ENCODE measurements at regions not wholly inside any gene's neighbourhood (a gene's known extent, or its start where the extent isn't known, plus 50 kb on each side); places are given as distances from the start of the nearest gene placed in this dataset.
A peak's percentile ranks its signal among the peaks of the same experiment; 100 is the strongest.

DNA sequence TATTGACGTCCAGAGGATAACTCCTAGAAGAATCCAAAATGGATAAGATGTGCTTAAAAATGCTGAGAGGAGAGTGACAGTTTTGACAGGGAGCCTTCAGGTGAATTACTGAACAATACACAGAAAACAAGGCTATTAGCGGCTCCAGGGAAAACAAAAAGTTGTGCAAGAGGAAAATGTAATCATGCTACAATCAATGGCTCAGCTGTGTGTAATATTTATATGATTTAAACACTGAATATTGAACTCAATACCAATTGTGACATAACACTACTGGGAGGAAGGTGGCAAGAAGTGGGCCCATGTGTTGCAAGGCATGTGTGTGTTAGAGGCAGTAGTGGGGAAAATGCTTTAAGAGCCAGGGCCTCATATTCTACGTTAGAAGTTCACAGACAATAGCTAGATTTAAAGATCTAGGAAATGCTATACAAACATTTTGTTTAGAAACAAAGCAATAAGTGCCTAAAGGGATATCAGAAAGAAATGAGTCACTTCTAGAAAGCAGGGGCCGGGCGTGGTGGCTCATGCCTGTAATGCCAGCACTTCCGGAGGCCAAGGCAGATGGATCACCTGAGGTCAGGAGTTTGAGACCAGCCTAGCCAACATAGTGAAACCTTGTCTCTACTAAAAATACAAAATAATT, 253.2 kb upstream of the IRX5 start:
- DNase-seq: no peak

DNA sequence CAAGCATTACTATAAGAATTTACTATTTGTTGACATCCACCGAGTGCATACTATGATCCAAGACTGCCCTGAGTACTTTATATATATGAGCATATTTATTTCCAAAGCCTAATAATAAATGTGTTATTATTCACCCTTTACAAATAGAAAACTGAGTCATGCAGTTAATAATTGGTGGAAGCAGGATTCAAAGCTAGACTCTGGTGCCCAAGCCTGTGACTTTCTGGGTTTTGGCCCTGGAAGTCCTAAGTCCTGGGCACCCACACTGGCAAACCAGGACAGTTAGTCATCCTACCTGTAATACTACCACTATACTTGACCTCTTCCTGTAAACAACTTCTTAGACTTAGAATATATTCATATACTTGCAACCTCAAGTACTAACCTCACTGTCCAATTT, 257.4 kb upstream of the IRX5 start:
- DNase-seq: no peak

DNA sequence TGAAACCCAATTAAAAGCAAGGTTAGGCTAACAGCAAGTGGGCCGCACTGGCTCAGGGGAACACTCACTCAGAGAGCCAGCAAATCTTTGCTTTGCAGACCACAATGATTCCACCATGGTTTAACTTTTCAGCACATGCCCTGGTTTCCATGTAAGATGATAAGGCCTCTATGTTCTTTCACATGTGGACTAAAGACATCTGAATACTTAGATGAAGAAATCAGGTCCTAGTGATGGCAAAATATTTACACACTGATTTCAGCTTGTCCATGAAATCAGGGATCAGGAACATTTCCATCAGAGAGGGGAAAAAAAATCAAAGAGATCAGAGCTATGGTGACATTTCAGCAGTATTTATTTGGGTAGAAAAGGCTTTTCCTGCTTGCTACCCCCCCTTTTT, 258.2 kb upstream of the IRX5 start:
- DNase-seq: no peak

DNA sequence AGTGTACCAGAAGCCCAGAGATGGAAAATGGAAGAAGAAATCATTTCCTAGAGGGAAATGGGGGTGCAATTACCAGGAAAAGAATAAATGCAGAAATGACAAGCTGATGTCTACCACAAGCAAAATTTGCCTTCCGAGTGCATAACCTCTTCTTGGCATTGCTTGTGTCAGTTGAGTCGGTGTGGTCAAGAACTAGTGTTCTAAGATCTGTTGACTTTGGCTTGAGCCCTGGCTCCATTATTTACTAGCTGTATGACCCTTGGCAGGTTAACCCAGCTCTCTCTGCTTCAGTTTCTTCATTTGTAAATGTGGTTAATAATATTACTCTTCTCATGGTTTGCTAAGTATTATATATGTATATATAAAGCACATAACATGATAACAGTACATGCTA, 273.0 kb upstream of the IRX5 start:
- no peak for DNase-seq

DNA sequence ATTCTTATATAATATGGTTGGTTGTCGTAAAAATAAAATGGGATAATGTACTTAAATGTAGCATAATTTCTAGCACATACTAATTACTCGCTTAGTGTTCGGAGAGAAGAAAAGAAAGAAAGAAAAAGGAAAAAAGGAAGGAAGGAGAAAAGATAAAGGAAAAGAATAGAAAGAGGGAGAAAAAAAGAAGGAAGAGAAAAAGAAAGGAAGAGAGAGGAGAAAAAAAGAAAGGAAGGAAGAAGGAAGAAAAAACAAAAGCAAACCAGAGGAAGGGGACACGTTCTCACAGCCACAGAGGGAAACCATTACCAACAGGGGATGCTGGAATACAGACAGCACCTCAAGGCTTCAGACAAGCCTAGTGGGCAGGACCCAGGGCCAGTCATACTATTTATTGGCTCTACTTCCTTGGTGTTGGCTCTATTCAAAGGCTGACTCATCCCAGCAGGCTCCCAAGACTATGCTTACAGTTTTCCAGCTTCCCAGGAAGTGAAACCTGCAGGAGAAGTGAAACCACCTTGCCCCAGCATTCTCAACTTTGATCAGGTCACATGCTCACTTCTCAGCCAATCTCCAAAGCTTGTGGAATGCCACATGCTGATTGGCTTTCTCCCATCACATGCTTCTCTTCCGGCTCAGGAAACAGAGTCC, 273.5 kb upstream of the IRX5 start:
- peak in 3 of 4 experiments; percentile 6 to 22 (median 20) for DNase-seq

DNA sequence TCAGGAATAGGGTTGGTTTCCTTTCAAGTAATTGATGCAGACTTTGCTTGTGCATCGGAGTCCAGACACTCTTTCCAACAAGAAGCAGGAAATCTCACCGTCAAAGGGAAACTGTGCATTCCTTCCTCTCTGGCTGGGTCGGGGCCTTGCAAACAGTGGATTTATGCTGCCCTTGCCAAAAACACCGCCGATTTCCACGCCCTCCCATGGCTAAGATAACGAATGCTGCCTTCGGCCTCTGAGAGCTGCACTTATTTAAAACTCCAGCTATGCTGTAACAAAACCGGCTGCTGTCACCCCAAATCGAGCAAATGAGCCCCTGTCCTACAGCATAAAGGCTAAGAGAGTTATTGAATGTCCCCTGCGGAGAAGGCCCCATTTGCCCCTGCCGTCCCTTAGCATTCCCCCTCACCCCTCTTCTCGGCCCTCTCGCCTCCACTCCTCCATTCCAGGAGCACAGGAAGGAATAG, 275.5 kb upstream of the IRX5 start:
- DNase-seq: peak in 2 of 4 experiments; percentile 4 to 8

DNA sequence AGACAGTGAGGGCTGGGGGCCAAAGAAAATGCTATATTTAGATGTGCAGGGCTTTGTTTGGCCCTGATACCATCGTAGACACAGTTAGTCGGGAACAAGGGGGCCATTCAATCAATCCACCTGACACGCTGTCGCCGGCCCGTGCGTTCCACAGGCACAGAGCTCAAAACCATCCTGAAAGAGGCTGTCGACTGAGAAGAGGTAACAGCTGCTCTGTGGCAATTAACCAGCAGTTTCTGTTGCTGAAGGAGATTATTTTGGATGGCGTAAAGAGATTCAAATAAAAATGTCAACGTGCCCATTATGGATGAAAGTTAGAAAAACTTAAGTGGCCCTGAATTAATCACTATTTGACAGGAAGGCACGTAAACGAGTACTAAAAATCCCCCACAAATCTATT, 276.2 kb upstream of the IRX5 start:
- no peak for DNase-seq

DNA sequence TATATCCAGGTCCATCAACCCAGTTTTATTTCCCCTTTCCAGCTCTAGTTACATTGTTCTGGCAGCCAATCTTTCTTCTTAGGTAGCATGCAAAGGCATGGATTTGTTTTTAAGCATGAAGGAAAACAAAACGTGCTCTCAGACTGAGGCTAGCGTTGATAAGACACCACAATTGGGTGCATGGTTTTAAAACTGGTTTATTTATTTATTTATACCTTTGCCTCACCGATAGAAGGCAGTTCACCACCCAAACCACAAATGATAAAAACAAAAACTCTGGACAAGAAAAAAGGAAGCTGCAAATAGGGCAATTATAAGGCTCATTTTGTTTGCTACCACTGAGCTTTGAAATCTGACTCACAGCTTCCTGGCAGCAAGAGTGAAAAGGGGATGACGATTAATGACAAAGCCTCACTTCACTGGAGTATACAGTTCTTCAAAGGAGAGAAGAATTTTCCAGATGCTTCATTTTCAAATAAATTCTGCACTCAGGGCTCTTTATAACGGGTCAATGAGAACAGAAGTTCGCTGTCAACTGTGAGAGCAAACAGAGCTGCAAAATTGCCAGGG, 278.4 kb upstream of the IRX5 start:
- no peak for DNase-seq

DNA sequence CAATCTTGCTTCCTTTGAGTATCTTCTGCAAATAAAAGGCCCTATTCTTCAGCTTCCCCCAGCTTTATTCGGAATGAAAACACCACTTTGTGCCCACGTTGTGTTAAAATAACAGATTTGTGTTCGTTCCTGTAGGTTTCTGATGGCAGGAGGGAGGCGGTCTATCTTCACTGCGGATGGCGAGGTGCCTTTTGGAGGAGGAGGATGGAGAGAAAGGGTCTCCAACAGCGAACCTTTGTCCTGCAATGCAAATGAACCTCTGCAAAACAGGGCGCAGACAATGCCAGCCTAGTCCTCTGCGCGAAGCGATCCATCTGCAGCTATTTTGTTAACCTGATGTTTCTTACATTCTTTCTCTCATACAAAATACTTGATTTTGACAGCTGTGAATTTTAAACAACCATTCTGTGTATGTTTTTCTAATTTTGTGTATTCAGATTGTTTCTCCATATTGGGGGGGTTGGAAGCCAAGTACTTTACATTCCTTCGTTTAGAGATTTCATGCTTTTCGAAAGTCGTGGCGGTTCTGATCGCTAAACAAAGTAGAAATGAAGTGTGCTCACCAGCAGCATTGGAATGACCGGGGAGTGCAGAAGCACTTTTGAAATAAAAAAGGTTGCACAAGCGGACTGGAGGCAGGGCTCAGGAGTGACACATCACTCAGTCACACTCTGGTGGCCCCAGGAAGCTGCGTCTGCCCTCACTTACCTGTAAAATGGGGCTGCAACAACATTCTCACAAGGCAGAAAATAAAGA, 279.0 kb upstream of the IRX5 start:
- DNase-seq: no peak

DNA sequence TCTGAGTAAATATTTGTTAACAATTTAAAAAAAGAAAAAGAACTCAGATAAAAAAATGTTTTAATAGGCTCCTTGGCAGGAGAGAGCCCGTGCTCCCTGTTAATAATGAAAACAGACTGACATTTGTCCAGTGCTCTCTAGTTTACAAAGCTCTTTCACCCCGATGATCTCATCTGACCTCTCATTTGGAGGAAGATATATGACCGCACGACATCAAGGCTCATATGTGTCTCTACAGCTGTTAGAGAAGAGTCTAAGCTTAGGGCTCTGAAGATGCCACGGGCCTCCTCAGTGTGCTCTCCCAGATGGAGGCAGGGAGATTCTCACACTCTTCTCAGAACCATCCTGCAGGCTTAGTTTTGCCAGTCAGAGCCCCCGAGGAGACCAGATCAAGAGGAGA, 280.8 kb upstream of the IRX5 start:
- DNase-seq: no peak

DNA sequence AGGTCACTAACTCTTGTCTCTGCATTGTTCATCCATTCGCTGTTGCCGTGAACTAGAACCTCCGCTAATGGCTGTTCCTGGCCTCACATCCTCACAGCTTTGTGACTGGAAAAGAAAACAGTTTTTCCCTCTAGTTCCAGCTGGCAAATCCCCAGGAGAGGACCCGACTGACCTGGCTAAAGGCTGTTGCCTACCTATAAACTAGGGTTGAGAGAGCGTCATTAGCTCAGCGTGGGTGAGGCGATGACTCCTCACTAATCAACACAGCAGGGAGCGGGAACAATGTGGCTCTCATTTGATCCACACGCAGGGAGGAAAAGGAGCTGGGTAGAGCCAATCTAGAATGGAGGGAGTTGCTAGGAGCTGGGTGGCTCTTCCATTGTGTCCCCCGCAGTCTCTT, 282.1 kb upstream of the IRX5 start:
- no peak for DNase-seq

DNA sequence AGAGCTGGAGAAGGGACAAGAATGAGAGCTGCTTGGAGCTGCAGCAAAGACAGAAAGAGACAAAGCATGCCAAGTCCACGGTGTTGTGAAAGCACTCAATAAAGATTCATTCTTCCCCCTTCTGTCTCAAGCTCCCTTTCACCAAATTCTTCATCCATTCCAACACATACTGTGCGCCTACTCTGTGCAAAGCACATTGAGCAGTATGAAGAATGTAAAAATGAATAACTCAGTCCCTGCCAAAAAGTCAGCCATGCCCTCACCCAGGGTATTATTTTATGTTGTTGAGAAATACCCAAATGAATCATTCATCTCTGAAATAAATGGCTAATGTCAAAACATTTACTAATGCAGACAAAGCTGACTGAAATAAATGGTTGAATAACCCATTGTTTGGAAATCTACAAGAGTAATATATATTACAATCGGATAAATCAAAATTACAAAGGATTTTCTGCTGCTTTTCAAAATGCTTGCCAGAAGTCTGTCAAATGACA, 282.9 kb upstream of the IRX5 start:
- no peak for DNase-seq

DNA sequence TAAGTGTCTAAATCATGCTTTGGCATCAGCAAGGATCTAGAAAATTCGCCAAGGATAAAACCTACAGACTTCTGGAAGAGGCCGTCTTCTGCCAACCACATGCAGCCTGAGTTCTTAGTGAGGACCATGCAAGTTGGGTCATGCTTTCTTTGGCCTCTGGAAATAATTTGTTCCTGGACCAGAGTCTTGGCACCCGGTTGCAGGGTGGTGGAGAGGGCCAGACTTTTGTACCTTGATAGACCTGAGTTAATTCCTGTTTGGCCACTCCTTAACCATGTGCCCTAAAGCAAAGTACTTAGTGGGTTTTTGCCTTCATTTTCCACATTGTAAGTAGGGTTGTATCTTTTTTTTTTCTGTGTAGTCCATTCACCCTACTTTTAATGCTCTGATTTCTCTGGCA, 283.4 kb upstream of the IRX5 start:
- DNase-seq: no peak

DNA sequence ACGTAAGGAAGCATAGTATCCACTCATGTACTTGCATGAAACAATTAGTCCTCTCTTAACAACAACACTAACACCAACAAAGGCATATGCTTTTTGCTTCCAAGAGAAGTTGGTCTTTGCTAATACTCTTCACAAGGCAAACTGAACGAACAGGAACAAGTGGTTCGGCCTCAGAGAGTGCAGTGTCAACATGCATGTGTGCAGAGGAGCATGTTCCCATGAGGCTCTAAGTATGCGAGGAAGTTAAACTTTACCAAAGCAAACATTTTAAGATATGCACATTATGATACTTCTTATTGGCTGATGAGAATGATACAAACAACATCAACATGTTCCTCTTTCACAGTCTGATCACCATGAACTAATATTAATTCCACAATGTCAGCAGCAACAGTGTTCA, 285.3 kb upstream of the IRX5 start:
- DNase-seq: no peak

DNA sequence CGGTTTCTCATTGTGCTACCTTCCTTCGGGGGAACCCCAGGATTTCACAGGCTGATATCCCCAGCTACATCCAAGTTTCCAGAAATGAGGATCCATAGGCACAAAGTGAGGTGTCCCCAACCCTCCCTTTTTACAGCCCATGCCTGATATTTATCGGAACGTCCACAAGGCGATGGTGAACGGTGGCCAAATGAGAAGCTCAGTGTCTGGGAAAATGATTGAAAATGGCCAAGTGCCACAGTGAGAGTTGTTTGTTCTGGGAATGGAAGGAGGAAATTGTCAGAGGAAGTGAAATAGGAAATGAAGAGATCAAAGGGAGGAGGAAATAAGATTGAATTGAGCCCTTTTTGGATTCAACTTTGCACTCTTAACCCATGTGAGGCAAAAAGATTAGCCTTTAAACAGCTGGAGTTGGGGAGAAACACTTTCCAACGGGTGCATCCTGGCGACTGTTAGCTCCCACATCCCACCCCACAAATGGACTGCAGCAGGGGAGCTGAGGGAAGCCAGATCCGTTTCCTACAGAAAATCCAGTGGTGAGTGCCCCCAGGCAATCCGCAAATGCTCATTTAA, 294.4 kb upstream of the IRX5 start:
- no peak for DNase-seq

DNA sequence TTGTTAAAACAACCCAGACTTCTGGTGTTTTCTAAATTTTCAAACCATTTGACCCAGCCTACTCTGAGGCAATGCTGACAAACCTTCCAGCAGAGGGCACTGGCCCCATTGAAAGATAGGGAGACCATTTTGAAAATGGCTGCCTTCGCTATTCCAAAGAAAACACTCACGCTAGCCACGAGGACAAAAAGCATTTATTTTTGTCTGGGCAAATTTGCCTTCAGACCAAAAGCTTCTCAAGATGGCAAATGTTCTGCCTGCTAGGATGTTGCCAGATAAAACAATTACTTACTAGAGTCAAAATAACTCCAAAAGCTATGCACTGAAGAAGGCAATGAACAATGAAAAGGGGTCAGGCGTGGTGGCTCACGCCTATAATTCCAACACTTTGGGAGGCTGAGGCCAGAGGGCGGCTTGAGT, 296.7 kb upstream of the IRX5 start:
- DNase-seq: peak in 3 of 4 experiments; percentile 3 to 9 (median 9)

DNA sequence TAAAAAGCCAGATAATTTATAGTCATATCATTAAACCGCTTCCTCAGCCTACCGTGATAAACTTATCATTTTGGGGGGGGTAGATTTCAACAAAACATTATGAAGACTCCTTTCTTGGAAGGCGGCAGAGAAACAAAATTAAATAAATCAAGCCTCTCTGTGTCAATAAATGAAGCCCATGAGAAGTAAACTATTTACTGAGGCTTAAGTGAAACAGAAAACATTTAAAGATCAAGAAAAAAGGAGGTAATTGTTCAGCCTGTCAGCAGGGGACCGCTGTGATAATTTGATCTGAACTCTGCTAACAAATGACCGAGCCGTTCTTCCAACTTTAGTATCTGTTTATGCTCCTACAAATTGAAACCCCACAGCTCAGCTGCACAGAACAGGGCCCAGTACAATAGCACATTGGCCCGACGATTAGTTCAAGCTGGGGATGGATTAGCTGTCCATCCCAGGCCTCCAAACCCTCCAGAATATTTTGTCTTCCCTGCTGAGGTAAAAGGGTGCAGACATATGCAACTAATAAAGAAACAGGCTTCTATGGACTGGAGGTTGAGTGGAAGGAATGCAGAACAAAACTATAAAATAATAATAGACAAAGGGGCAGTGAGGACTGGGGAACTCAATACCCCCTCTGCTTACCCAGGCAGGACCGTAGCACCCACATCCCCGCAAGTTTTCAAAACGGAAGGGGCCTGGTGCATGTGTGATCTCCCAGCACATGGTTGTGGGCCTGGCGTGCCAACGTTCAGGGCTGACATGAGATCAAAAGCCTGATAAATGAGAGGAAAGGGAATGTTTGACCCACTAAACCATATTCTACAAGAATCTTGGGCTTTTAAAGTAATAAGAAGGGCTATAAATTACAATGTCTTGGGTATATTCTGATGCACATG, 298.1 kb upstream of the IRX5 start:
- no peak for DNase-seq

DNA sequence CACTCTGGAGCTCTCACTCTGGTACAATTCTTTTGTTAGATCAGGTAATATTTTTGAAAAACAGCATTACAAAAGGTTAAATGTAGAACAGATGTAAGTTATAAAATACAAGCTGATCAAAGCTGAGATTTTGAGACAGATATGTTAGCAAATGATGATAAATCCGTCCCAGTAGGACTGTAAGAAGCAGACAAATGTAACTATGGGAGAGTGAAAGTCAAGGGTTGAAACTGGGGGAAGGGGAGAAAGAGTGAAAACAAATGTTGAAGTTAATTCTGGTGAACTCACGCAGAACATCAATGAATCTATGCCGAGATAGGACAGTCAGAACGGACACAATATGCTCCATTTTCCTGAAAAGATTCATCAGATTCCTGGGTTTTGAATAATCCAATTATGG, 298.9 kb upstream of the IRX5 start:
- no peak for DNase-seq

DNA sequence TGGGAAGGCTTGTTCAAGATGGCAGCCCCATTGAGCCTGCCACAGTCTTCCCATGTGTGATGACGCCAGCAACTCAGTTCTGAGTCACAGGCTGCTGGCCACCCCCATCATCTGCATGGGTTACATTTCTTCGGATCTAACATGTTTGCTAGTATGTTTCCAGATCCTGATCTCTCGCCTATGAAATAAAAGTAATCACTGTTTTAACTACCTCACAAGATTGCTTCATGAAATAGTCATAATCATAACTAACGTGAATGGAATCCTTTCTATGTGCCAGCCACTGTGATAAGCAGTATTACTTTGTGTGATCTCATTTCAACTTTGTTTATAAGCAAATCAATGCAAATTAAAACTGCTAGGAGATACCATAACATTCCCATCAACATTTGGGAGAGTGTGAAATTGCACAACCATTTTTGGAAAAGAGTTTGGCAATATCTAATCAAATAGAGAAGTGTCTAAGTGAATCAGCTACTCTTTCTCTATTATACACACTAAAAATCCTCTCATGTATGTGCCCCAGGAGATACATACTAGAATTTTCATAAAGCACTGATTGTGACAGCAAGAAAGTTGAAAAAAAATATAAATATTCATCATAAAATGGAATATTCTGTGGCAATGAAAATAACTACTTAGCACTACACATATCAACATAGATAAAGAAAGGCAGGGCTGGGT, 300.2 kb upstream of the IRX5 start:
- DNase-seq: no peak

DNA sequence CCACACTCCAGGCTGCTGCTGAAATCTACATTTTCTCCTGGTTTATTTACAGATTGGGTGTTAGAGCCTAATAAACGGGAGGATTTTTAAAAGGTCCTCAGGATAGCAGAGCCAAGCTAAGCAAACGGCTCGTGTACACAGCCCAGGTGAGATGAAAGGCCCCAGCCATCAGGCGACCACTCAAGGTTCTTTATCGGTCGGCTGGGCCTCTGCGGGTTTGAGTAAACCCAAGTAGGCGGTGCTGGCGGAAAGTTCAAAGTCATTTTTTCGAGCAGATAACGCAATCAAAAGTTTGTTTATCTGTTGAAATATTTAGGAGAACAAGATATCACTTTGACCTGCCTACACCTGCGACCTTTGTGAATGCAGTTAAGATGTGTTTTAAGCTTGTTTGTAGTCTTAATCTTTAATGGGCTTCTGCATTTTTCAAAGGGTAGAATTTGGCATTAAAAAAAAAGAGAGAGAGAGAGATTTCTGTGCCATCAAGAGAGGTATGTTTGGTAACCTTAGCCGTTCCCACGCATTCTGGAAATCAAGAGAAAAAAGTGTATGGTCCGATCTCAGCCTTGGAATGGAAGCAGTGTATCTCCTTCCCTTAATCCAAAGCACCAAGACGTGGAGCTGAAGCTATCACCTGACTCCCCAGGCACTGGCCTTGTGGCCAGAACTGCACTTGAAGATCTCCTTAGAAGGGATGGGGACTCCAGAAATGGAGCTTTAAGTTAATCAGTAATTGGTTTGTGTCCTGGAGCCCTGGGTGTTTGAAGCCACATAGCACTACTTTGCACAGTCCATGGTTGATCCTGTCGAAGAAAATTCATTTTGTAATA, 301.7 kb upstream of the IRX5 start:
- no peak for DNase-seq

All from suppressor macrophage (primary cell).